Gastroesophageal sphincter (tissue), 4 donors: ENCODE measurements at regions not wholly inside any gene's neighbourhood (a gene's known extent, or its start where the extent isn't known, plus 50 kb on each side); places are given as distances from the start of the nearest gene placed in this dataset.

Experiments used
- ATAC-seq: fragments of 150-250 bp; one replicate; pipeline ENCODE4 v1.9.1; 2016; ENCODE audit warnings: mild to moderate bottlenecking, moderate library complexity
- H3K27ac ChIP-seq, 4 donors: fragments of 200-600 bp; sonication (generic) in 3 of 4; 1 replicate in 3 of 4; 2 replicates in 1 of 4; pipeline ENCODE4 v1.5.1; 2016 to 2019
- H3K27me3 ChIP-seq: fragments of 200-600 bp; sonication (generic); one replicate; pipeline ENCODE4 v1.5.1; 2019
- H3K36me3 ChIP-seq, 2 donors: fragments of 200-600 bp; sonication (generic); one replicate each; pipeline ENCODE4 v1.5.1; 2019; ENCODE audit warnings: control low read depth in 1 of 2
- H3K4me1 ChIP-seq, 3 donors: fragments of 200-600 bp; sonication (generic); 1 replicate in 2 of 3; 2 replicates in 1 of 3; pipeline ENCODE4 v1.5.1; 2016 to 2019; ENCODE audit warnings: control low read depth in 2 of 3
- H3K4me3 ChIP-seq, 2 donors: fragments of 200-600 bp; sonication (generic); one replicate each; pipeline ENCODE4 v1.5.1; 2019; ENCODE audit warnings: mild to moderate bottlenecking in 1 of 2, moderate library complexity in 1 of 2
- H3K9me3 ChIP-seq, 3 donors: fragments of 200-600 bp; sonication (generic); one replicate each; pipeline ENCODE4 v1.5.1; 2017 to 2019; ENCODE audit warnings: control low read depth in 2 of 3
- EP300 ChIP-seq: sonication (generic); formaldehyde crosslinking; IDR thresholded peaks from one replicate; pipeline ENCODE4 v1.6.1; 2017; ENCODE audit warnings: antibody characterized with exemption, mild to moderate bottlenecking
- POLR2A ChIP-seq, 2 donors: fragments of 450-650 bp; IDR thresholded peaks; one replicate each; pipeline ENCODE4 v1.6.1; 2017; ENCODE audit warnings: antibody characterized with exemption in 2 of 2, mild to moderate bottlenecking in 2 of 2, moderate library complexity in 1 of 2
- POLR2AphosphoS5 ChIP-seq: sonication (generic); formaldehyde crosslinking; IDR thresholded peaks from one replicate; pipeline ENCODE4 v1.6.1; 2017; ENCODE audit warnings: antibody characterized with exemption
- WGBS, 2 donors: methylation state at CpG; one replicate each; pipeline ENCODE4 v1.1.5; 2018; ENCODE audit warnings: low coverage in 1 of 2; 5-methylcytosine and 5-hydroxymethylcytosine counted together
- TF ChIP-seq, protein P1 (sequence below), 4 experiments: fragments of 200-600 bp in 2 of 4; fragments of 450-650 bp in 2 of 4; sonication (generic) in 1 of 4; IDR thresholded peaks; one replicate each; pipeline ENCODE4 v1.5.1; 2017 to 2019; ENCODE audit warnings: antibody characterized with exemption in 4 of 4, mild to moderate bottlenecking in 2 of 4, moderate library complexity in 2 of 4

DNA sequence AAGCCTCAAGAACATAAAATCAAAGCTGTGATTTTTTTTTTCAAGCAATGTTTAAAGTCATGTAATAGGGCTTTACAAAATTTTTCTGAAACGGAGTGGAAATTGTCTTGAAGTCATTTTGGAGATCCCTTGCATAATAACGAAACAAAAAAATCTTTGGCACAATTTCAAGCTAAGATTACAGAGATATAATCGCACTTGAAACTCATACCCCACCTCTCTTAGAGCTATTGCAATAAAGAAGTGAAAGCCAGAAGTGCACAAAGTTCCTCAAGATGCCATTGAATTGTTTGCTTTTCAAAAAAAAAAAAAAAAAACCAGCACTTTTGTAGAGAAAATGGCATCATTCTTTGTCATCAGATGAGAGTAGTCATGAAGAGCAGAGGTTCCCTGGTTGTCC is 152.3 kb downstream of the PAX3 start:
- H3K4me3 ChIP-seq = no peak overlapping the region
- ATAC-seq = no peak
- no peaks in the 10 kb centered on the region for H3K4me1 ChIP-seq
- H3K36me3 ChIP-seq = no peaks in the 10 kb centered on the region
- TF ChIP-seq EP300 = no peak
- 57 to 70% methylated on average over 3 of the region's 3 CpGs for WGBS, 2 donors
- no peaks in the 10 kb centered on the region for H3K27me3 ChIP-seq
- no peak overlapping the region for H3K27ac ChIP-seq
- H3K9me3 ChIP-seq = no peaks in the 10 kb centered on the region

DNA sequence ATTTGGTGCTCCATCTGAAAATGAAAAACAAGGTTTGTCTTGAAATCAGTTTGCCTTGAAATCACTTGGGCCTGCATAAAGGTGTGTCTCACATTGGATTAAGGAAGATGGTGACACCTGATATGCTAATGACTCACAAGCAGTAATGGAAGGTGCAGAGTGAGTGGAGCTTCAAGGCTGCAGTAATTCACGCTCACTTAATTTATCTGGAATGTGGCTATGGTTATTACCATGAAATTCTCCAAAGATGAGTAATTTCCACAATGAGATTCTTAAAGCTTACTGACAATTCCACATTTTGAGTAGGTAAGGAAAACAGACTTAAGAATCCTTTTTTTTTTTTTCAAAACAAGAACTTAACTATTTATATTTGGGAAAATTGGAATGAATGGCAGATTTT is 156.8 kb downstream of the PAX3 start:
- TF ChIP-seq, protein P1, sequence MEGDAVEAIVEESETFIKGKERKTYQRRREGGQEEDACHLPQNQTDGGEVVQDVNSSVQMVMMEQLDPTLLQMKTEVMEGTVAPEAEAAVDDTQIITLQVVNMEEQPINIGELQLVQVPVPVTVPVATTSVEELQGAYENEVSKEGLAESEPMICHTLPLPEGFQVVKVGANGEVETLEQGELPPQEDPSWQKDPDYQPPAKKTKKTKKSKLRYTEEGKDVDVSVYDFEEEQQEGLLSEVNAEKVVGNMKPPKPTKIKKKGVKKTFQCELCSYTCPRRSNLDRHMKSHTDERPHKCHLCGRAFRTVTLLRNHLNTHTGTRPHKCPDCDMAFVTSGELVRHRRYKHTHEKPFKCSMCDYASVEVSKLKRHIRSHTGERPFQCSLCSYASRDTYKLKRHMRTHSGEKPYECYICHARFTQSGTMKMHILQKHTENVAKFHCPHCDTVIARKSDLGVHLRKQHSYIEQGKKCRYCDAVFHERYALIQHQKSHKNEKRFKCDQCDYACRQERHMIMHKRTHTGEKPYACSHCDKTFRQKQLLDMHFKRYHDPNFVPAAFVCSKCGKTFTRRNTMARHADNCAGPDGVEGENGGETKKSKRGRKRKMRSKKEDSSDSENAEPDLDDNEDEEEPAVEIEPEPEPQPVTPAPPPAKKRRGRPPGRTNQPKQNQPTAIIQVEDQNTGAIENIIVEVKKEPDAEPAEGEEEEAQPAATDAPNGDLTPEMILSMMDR (IDR thresholded peaks at IDR 0.05) = no peak
- no peak for TF ChIP-seq EP300
- no peak for TF ChIP-seq POLR2AphosphoS5
- no peak for TF ChIP-seq POLR2A (IDR thresholded peaks at IDR 0.05)
- no peak for ATAC-seq
- H3K27me3 ChIP-seq = peaks cover 2% of the 10 kb centered on the region
- H3K36me3 ChIP-seq = no peaks in the 10 kb centered on the region
- H3K27ac ChIP-seq = no peak overlapping the region
- H3K4me3 ChIP-seq = no peak overlapping the region
- no peaks in the 10 kb centered on the region for H3K4me1 ChIP-seq
- peaks cover 0 to 4% (median 0%) of the 10 kb centered on the region in 3 donors for H3K9me3 ChIP-seq
- 83 to 89% methylated on average over 1 of the region's 1 CpG for WGBS, 2 donors

DNA sequence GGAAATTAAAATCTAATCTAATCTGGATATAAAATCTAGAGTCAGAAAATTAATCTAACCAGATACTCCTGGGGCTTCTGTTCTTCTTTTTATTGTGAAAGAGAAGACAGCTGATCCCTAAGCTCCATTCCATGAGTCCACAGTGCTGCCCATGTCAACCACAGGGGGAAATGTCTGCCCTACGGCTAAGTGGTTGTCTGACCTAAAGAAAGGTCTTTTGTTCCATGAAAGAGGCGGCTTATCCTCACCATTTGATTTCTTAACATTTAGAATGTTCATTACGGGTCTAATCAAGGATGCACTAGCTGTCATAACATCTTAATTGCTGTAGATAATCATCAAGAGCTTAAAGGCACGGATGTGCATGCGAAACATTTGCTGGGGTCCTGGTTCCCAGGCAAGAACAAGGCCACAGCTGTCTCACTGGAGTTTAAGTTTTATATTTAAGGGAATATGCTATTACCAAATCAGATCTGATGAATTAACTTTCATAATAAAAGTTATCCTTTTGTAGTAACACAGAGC is 162.6 kb downstream of the PAX3 start:
- Histone ChIP-seq H3K36me3 (no peaks in the 10 kb centered on the region), H3K27ac (no peak overlapping the region), H3K4me1 (no peaks in the 10 kb centered on the region), H3K9me3 (peaks cover 0 to 11% (median 0%) of the 10 kb centered on the region in 3 donors), H3K4me3 (no peak overlapping the region), H3K27me3 (peaks cover 8% of the 10 kb centered on the region)
- WGBS, 2 donors = 54 to 83% methylated on average over 3 to 4 of the region's 5 CpGs
- no peak for ATAC-seq
- TF ChIP-seq EP300 (no peak), POLR2AphosphoS5 (no peak), POLR2A (IDR thresholded peaks at IDR 0.05) (no peak)
- TF ChIP-seq, protein P1 (IDR thresholded peaks at IDR 0.05) = no peak

DNA sequence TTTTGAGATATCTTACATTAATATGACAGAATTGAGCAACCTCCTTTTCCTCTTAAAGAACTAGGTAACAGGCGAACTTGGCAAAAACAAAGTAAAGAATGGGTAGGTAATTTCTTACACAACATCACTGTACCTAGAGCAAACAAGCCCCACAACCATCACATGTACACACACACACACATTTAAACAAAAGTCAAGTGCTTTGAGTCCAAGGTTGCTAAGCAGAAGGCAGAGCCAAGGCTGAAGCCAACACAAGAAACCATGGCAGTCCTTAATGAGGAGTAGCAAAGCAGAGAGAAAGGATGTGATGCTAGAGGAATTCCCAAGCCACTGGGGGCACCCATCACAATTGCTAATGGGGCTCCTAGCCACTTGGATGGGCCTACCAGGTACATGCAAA is 164.1 kb downstream of the PAX3 start:
- Histone ChIP-seq H3K9me3 (peaks cover 0 to 11% (median 0%) of the 10 kb centered on the region in 3 donors), H3K27ac (no peak overlapping the region), H3K4me3 (no peak overlapping the region), H3K36me3 (no peaks in the 10 kb centered on the region), H3K4me1 (no peaks in the 10 kb centered on the region), H3K27me3 (peaks cover 8% of the 10 kb centered on the region)
- 78 to 83% methylated on average over 1 of the region's 1 CpG for WGBS, 2 donors
- TF ChIP-seq POLR2AphosphoS5 = no peak
- TF ChIP-seq POLR2A (IDR thresholded peaks at IDR 0.05) = no peak
- TF ChIP-seq EP300 = no peak
- TF ChIP-seq, protein P1 (IDR thresholded peaks at IDR 0.05) = no peak
- no peak for ATAC-seq

DNA sequence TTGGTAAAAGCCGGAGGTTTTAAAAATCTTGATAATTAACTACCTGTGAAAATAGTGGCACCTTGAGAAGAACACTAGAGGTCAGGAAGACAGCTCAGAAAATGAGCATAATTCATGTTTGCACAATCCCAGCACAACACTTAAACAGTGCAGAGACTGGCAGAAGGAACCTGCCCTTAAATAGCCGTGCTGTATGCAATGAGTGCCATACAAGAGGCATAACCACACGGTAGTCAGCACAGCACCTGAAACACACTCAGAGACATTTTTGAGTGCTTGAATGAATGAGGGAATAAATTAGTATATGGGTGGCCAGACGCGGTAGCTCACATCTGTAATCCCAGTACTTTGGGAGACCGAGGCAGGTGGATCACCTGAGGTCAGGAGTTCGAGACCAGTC is 164.9 kb downstream of the PAX3 start:
- 77 to 82% methylated on average over 6 of the region's 7 CpGs for WGBS, 2 donors
- no peaks in the 10 kb centered on the region for H3K36me3 ChIP-seq
- H3K4me3 ChIP-seq = no peak overlapping the region
- peaks cover 0 to 11% (median 0%) of the 10 kb centered on the region in 3 donors for H3K9me3 ChIP-seq
- H3K27me3 ChIP-seq = peaks cover 6% of the 10 kb centered on the region
- ATAC-seq = no peak
- TF ChIP-seq EP300 (no peak), POLR2A (IDR thresholded peaks at IDR 0.05) (no peak), POLR2AphosphoS5 (no peak)
- TF ChIP-seq, protein P1 (IDR thresholded peaks at IDR 0.05) = no peak
- no peak overlapping the region for H3K27ac ChIP-seq
- H3K4me1 ChIP-seq = no peaks in the 10 kb centered on the region
